ENCODE measurements at regions not wholly inside any gene's neighbourhood (a gene's known extent, or its start where the extent isn't known, plus 50 kb on each side); places are given as distances from the start of the nearest gene placed in this dataset.

DNA sequence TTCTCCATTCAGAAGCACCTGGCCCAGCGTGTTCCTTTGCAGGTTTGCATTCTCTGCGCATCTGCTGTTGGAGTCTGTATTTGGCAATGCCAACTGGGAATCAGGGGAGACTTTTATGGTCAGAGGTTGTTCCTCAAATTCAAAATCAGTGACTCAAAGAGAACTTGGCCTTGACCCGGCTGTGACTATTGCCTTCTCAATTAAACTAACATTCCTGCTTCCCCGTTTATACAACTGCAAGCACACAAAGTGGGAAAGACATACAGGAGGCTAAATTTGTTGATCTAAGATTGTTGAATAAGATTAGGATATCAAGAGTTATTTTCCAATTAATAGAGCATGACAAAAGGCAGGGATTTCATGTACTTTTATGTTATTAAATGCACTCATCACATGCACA, 402.4 kb upstream of the IRX2 start:
- TF ChIP-seq, protein P1, sequence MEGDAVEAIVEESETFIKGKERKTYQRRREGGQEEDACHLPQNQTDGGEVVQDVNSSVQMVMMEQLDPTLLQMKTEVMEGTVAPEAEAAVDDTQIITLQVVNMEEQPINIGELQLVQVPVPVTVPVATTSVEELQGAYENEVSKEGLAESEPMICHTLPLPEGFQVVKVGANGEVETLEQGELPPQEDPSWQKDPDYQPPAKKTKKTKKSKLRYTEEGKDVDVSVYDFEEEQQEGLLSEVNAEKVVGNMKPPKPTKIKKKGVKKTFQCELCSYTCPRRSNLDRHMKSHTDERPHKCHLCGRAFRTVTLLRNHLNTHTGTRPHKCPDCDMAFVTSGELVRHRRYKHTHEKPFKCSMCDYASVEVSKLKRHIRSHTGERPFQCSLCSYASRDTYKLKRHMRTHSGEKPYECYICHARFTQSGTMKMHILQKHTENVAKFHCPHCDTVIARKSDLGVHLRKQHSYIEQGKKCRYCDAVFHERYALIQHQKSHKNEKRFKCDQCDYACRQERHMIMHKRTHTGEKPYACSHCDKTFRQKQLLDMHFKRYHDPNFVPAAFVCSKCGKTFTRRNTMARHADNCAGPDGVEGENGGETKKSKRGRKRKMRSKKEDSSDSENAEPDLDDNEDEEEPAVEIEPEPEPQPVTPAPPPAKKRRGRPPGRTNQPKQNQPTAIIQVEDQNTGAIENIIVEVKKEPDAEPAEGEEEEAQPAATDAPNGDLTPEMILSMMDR (IDR thresholded peaks at IDR 0.05), result no peak
- no peak for TF ChIP-seq JUND (IDR thresholded peaks at IDR 0.05)
- TF ChIP-seq, protein P2, sequence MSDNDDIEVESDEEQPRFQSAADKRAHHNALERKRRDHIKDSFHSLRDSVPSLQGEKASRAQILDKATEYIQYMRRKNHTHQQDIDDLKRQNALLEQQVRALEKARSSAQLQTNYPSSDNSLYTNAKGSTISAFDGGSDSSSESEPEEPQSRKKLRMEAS (IDR thresholded peaks at IDR 0.05; ENCODE audit: low read depth), result no peak
- TF ChIP-seq, protein P3, sequence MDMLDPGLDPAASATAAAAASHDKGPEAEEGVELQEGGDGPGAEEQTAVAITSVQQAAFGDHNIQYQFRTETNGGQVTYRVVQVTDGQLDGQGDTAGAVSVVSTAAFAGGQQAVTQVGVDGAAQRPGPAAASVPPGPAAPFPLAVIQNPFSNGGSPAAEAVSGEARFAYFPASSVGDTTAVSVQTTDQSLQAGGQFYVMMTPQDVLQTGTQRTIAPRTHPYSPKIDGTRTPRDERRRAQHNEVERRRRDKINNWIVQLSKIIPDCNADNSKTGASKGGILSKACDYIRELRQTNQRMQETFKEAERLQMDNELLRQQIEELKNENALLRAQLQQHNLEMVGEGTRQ (IDR thresholded peaks at IDR 0.05; ENCODE audit: borderline replicate concordance, low read depth, low read length), result no peak
- no peak for TF ChIP-seq CHD2 (IDR thresholded peaks at IDR 0.05; ENCODE audit: low read length, partially characterized antibody)
